ENCODE measurements at regions not wholly inside any gene's neighbourhood (a gene's known extent, or its start where the extent isn't known, plus 50 kb on each side); places are given as distances from the start of the nearest gene placed in this dataset.

- CTCF ChIA-PET = no interaction called here
- DNase-seq = no peak
- Mint-ChIP-seq H3K27ac (ENCODE audit: unreplicated experiment) (no peak overlapping the region), H3K9me3 (ENCODE audit: low read depth, unreplicated experiment) (peaks cover 5% of the 10 kb centered on the region), H3K36me3 (ENCODE audit: insufficient read depth, unreplicated experiment) (no peaks in the 10 kb centered on the region), H3K4me1 (ENCODE audit: low read depth, unreplicated experiment) (peaks cover 10% of the 10 kb centered on the region), H3K27me3 (ENCODE audit: unreplicated experiment) (no peaks in the 10 kb centered on the region), H3K4me3 (ENCODE audit: low read depth, unreplicated experiment) (no peak overlapping the region)
- intact Hi-C loops (cut with micrococcal nuclease; ENCODE audit: unreplicated experiment) = loop anchor here (10.0 kb wide), 1 partner anchor 185 kb away; no protein-coding TSS in a partner anchor
- TF ChIP-seq, protein P1, sequence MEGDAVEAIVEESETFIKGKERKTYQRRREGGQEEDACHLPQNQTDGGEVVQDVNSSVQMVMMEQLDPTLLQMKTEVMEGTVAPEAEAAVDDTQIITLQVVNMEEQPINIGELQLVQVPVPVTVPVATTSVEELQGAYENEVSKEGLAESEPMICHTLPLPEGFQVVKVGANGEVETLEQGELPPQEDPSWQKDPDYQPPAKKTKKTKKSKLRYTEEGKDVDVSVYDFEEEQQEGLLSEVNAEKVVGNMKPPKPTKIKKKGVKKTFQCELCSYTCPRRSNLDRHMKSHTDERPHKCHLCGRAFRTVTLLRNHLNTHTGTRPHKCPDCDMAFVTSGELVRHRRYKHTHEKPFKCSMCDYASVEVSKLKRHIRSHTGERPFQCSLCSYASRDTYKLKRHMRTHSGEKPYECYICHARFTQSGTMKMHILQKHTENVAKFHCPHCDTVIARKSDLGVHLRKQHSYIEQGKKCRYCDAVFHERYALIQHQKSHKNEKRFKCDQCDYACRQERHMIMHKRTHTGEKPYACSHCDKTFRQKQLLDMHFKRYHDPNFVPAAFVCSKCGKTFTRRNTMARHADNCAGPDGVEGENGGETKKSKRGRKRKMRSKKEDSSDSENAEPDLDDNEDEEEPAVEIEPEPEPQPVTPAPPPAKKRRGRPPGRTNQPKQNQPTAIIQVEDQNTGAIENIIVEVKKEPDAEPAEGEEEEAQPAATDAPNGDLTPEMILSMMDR (IDR thresholded peaks at IDR 0.05; ENCODE audit: unreplicated experiment) = no peak
- no TSS peak for BruUV-seq (replicated peaks)
These were observed 131.9 kb upstream of the GPRIN3 start for GRCh38 chr4:89439533-89439932.

DNA sequence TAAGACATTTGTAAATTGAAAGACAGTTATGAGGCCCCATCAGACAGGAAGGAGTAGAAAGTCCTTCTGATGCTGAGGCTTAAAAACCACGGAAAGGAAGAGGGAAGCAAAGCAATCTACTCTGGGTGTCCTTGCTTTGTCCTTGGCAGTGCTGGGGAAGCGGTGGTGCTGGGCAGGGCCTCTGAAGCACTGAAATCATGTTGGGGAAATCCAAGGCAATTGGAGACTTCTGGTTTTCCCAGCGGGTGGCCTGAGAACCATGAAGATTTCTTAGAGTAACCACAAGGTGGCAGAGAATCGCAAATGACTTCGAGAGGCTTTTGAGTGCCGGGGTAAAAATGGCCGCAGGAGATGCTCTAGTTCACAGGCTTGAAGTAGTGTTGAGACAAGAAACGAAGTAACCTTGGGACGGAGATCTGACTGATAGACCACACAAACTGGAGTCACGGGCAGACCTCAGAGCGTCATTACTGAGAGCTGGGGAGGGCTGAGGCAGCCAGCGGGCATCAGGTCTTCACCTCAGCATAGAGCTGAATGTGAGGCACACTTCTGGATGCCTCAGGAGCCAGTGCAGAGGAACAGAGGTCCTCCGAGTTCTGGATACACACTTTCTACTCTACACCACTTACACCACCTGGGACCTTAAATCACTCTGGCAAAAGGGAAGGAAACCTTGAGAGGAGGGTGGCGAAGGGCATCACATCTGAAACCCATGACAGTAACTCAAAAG is 130.7 kb upstream of the GPRIN3 start:
- Mint-ChIP-seq H3K4me1 (ENCODE audit: low read depth, unreplicated experiment) (peaks cover 17% of the 10 kb centered on the region), H3K27me3 (ENCODE audit: unreplicated experiment) (no peaks in the 10 kb centered on the region), H3K9me3 (ENCODE audit: low read depth, unreplicated experiment) (peaks cover 2% of the 10 kb centered on the region), H3K4me3 (ENCODE audit: low read depth, unreplicated experiment) (peak overlapping the region; percentile 40), H3K27ac (ENCODE audit: unreplicated experiment) (peak overlapping the region; percentile 47), H3K36me3 (ENCODE audit: insufficient read depth, unreplicated experiment) (no peaks in the 10 kb centered on the region)
- BruUV-seq (replicated peaks) = no TSS peak
- intact Hi-C loops (cut with micrococcal nuclease; ENCODE audit: unreplicated experiment) = loop anchor here (10.0 kb wide), 1 partner anchor 183 kb away; no protein-coding TSS in a partner anchor
- TF ChIP-seq, protein P1 (IDR thresholded peaks at IDR 0.05; ENCODE audit: unreplicated experiment) = no peak
- peak; percentile 50 for DNase-seq
- CTCF ChIA-PET = no interaction called here

DNA sequence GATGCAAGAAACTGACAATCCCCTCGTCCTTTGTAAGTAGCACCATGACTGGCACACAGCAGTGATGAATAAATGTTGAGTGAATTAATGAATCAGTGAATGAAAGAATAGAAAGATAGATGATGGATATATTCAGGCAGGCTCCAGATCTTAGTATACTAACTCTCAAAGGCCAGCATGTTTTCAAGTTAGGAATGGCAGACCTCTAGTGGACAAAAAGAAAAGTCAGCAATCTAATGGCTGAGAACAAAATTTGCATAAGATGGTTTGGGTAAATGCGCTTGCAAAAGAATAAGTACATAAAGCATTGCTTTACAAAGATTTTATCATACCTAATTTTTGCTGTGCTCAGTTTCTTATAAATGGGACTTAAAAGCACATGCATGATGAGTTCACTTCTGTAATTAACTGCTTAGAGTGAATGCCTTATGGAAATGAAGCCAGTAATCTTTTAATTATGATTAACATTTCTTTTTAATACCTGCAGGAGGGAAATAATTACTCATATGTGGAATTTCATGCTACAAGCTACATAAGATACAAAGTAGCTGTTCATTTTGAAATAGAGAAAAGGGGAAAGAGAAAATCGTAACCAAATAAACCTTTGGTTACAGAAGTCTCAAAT is 126.9 kb upstream of the GPRIN3 start:
- Mint-ChIP-seq H3K4me3 (ENCODE audit: low read depth, unreplicated experiment) (no peak overlapping the region), H3K4me1 (ENCODE audit: low read depth, unreplicated experiment) (peaks cover 20% of the 10 kb centered on the region), H3K9me3 (ENCODE audit: low read depth, unreplicated experiment) (no peaks in the 10 kb centered on the region), H3K27ac (ENCODE audit: unreplicated experiment) (no peak overlapping the region), H3K27me3 (ENCODE audit: unreplicated experiment) (no peaks in the 10 kb centered on the region), H3K36me3 (ENCODE audit: insufficient read depth, unreplicated experiment) (no peaks in the 10 kb centered on the region)
- DNase-seq = no peak
- TF ChIP-seq, protein P1 (IDR thresholded peaks at IDR 0.05; ENCODE audit: unreplicated experiment) = peak; percentile 24
- no TSS peak for BruUV-seq (replicated peaks)
- CTCF ChIA-PET = interaction anchor here (1.0 kb wide), 1 partner anchor 208 kb away, joined by 3 read pairs; no protein-coding TSS in a partner anchor
- intact Hi-C loops (cut with micrococcal nuclease; ENCODE audit: unreplicated experiment) = loop anchor here (1.0 to 10.0 kb wide), 4 partner anchors 130 to 275 kb away; no protein-coding TSS in a partner anchor

- no peaks in the 10 kb centered on the region for H3K27me3 Mint-ChIP-seq (ENCODE audit: unreplicated experiment)
These were observed 120.2 kb upstream of the GPRIN3 start for GRCh38 chr4:89427782-89428181.

More at GRCh38 chr4:89427782-89428181, 120.2 kb upstream of the GPRIN3 start:
- intact Hi-C loops (cut with micrococcal nuclease; ENCODE audit: unreplicated experiment) = no loop called here
- TF ChIP-seq, protein P1 (IDR thresholded peaks at IDR 0.05; ENCODE audit: unreplicated experiment) = no peak
- no peak overlapping the region for H3K27ac Mint-ChIP-seq (ENCODE audit: unreplicated experiment)
- no peak overlapping the region for H3K4me3 Mint-ChIP-seq (ENCODE audit: low read depth, unreplicated experiment)
- CTCF ChIA-PET = no interaction called here
- H3K36me3 Mint-ChIP-seq (ENCODE audit: insufficient read depth, unreplicated experiment) = peaks cover 5% of the 10 kb centered on the region
- no peak for DNase-seq
- no peaks in the 10 kb centered on the region for H3K9me3 Mint-ChIP-seq (ENCODE audit: low read depth, unreplicated experiment)
- H3K4me1 Mint-ChIP-seq (ENCODE audit: low read depth, unreplicated experiment) = no peaks in the 10 kb centered on the region
- no TSS peak for BruUV-seq (replicated peaks)

Measured in Calu3 (cell line).